HUES48 (cell line): ENCODE measurements at regions not wholly inside any gene's neighbourhood (a gene's known extent, or its start where the extent isn't known, plus 50 kb on each side); places are given as distances from the start of the nearest gene placed in this dataset.
"Not testable (repeated sequence)": the region's sequence is repeated elsewhere in the genome, so short reads cannot be mapped to it uniquely, and the experiment has no call there.

Source experiments
- H3K27ac ChIP-seq: one replicate; pipeline ENCODE4 v1.7.0; 2013; ENCODE audit warnings: low read depth, low read length, inconsistent platforms
- H3K27me3 ChIP-seq: 2 replicates; pipeline ENCODE4 v1.6.1; 2013; ENCODE audit warnings: mild to moderate bottlenecking, low read length; ENCODE audit not compliant: control insufficient read depth, insufficient read depth
- H3K36me3 ChIP-seq: 2 replicates; pipeline ENCODE4 v1.6.1; 2013; ENCODE audit warnings: low read length; ENCODE audit not compliant: control insufficient read depth, insufficient read depth
- H3K4me1 ChIP-seq: 2 replicates; pipeline ENCODE4 v1.6.1; 2013; ENCODE audit warnings: mild to moderate bottlenecking, low read length; ENCODE audit not compliant: control insufficient read depth, insufficient read depth
- H3K4me3 ChIP-seq: 2 replicates; pipeline ENCODE4 v1.5.1; 2013; ENCODE audit warnings: mild to moderate bottlenecking, low read depth, low read length
- H3K9ac ChIP-seq: 2 replicates; pipeline ENCODE4 v1.6.1; 2013; ENCODE audit warnings: mild to moderate bottlenecking, low read depth, low read length, moderate library complexity
- H3K9me3 ChIP-seq: 2 replicates; pipeline ENCODE4 v1.6.1; 2013; ENCODE audit warnings: low read length; ENCODE audit not compliant: control insufficient read depth, insufficient read depth

GRCh38 chr5:89823046-89823445 lies 586.5 kb downstream of the CETN3 start:
- H3K4me3 ChIP-seq = no peak overlapping the region
- no peaks in the 10 kb centered on the region for H3K4me1 ChIP-seq
- H3K27me3 ChIP-seq = no peaks in the 10 kb centered on the region
- H3K36me3 ChIP-seq = no peaks in the 10 kb centered on the region
- no peak overlapping the region for H3K9ac ChIP-seq
- H3K27ac ChIP-seq = no peak overlapping the region
- no peaks in the 10 kb centered on the region for H3K9me3 ChIP-seq

GRCh38 chr5:89817841-89818240 lies 591.7 kb downstream of the CETN3 start:
- Histone ChIP-seq H3K9me3 (no peaks in the 10 kb centered on the region), H3K4me1 (no peaks in the 10 kb centered on the region), H3K36me3 (no peaks in the 10 kb centered on the region)

DNA sequence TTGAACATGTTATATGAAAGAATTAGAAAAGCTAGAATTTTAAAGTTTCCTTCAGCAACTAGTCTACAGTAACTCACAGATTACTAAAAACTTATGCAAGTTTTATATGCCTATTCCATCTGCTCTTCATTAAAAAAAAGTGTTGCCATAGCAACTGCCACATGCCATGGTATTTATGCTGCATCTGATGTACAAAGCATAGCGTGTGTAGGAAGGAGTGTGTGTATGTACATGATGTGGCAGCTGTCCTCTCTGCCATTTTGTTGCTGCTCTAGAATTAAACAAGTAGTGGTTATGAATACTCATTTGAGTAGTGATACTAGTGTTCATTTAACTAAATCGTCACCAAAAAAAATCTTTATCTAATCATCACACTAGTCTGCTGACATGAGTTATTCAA lies 593.5 kb downstream of the CETN3 start:
- Histone ChIP-seq H3K9ac (no peak overlapping the region), H3K4me1 (no peaks in the 10 kb centered on the region), H3K36me3 (no peaks in the 10 kb centered on the region), H3K27me3 (no peaks in the 10 kb centered on the region), H3K27ac (no peak overlapping the region), H3K9me3 (no peaks in the 10 kb centered on the region), H3K4me3 (no peak overlapping the region)

More at GRCh38 chr5:89817841-89818240, 591.7 kb downstream of the CETN3 start:
- Histone ChIP-seq H3K9ac (no peak overlapping the region), H3K27me3 (no peaks in the 10 kb centered on the region), H3K4me3 (no peak overlapping the region), H3K27ac (no peak overlapping the region)

DNA sequence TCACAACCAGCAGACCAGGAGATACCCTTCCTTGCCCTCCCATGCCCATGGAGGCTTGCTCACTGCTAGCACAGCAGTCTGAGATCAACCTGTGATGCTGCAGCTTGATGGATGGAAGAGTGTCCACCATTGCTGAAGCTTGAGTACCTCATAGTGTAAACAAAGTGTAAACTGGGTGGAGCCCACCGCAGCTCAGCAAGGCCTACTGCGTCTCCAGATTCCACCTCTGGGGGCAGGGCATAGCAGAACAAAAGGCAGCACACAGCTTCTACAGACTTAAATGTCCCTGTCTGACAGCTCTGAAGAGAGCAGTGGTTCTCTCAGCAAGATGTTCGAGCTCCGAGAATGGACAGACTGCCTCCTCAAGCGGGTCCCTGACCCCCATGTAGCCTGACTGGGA lies 608.8 kb downstream of the CETN3 start:
- H3K4me3 ChIP-seq, H3K9ac ChIP-seq, H3K36me3 ChIP-seq, H3K27me3 ChIP-seq, H3K9me3 ChIP-seq, H3K4me1 ChIP-seq, H3K27ac ChIP-seq: not testable (repeated sequence)

GRCh38 chr5:89794504-89794903 lies 615.1 kb downstream of the CETN3 start:
- H3K27ac ChIP-seq, H3K9me3 ChIP-seq, H3K9ac ChIP-seq: not testable (repeated sequence)

DNA sequence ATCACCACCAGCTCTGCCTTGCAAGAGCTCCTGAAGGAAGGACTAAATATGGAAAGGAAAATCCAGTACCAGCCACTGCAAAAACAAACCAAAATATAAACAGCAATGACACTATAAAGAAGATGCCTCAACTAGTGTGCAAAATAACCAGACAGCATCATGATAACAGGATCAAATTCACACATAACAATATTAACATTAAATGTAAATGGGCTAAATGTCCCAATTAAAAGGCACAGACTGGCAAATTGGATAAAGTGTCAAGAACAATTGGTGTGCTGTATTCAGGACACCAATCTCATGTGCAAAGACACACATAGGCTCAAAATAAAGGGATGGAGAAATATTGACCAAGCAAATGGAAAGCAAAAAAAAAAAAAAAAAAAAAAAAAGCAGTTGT lies 629.8 kb downstream of the CETN3 start:
- H3K4me3 ChIP-seq, H3K9me3 ChIP-seq, H3K27me3 ChIP-seq, H3K9ac ChIP-seq, H3K36me3 ChIP-seq, H3K4me1 ChIP-seq, H3K27ac ChIP-seq: not testable (repeated sequence)

More at GRCh38 chr5:89794504-89794903, 615.1 kb downstream of the CETN3 start:
- H3K36me3 ChIP-seq, H3K4me3 ChIP-seq, H3K4me1 ChIP-seq, H3K27me3 ChIP-seq: not testable (repeated sequence)

GRCh38 chr5:89777758-89778157 lies 631.8 kb downstream of the CETN3 start:
- Histone ChIP-seq H3K36me3 (no peaks in the 10 kb centered on the region), H3K4me3 (no peak overlapping the region), H3K9me3 (peaks cover 5% of the 10 kb centered on the region; the same call in 1 of the 2 replicates), H3K27ac (no peak overlapping the region), H3K27me3 (no peaks in the 10 kb centered on the region), H3K9ac (no peak overlapping the region), H3K4me1 (no peaks in the 10 kb centered on the region)

DNA sequence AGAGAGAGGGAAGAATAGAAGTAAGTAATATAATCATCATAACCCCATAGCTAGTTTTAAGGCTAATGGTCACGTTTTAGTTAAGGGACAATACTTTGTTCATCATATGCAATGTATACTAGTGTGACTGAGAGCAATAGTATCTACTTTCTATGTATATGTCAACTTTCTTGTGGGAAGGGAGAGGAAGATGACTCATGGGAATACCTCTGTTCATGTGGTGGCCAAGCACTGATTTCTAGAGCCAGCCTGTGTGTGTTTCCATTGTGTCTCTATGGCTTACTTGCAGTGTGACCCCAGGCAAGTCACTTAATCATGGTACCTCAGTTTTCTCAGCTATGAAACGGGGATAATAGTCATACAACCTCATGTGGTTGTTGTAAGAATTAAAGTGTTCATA lies 639.6 kb downstream of the CETN3 start:
- no peaks in the 10 kb centered on the region for H3K36me3 ChIP-seq

GRCh38 chr5:89759802-89760201 lies 649.8 kb downstream of the CETN3 start:
- H3K36me3 ChIP-seq = no peaks in the 10 kb centered on the region

More for the DNA sequence above, 639.6 kb downstream of the CETN3 start:
- Histone ChIP-seq H3K27ac (no peak overlapping the region), H3K27me3 (no peaks in the 10 kb centered on the region), H3K9ac (no peak overlapping the region), H3K4me1 (no peaks in the 10 kb centered on the region), H3K4me3 (no peak overlapping the region), H3K9me3 (no peaks in the 10 kb centered on the region)

GRCh38 chr5:89758146-89758545 lies 651.4 kb downstream of the CETN3 start:
- no peaks in the 10 kb centered on the region for H3K27me3 ChIP-seq

More at GRCh38 chr5:89759802-89760201, 649.8 kb downstream of the CETN3 start:
- no peaks in the 10 kb centered on the region for H3K4me1 ChIP-seq
- H3K9me3 ChIP-seq = no peaks in the 10 kb centered on the region
- H3K27me3 ChIP-seq = no peaks in the 10 kb centered on the region
- no peak overlapping the region for H3K9ac ChIP-seq
- H3K27ac ChIP-seq = no peak overlapping the region
- H3K4me3 ChIP-seq = no peak overlapping the region

GRCh38 chr5:89756955-89757354 lies 652.6 kb downstream of the CETN3 start:
- Histone ChIP-seq H3K27ac (no peak overlapping the region), H3K4me1 (no peaks in the 10 kb centered on the region), H3K4me3 (no peak overlapping the region), H3K9me3 (no peaks in the 10 kb centered on the region), H3K9ac (no peak overlapping the region), H3K27me3 (no peaks in the 10 kb centered on the region), H3K36me3 (no peaks in the 10 kb centered on the region)

More at GRCh38 chr5:89758146-89758545, 651.4 kb downstream of the CETN3 start:
- Histone ChIP-seq H3K4me3 (no peak overlapping the region), H3K9ac (no peak overlapping the region), H3K9me3 (no peaks in the 10 kb centered on the region), H3K4me1 (no peaks in the 10 kb centered on the region), H3K36me3 (no peaks in the 10 kb centered on the region), H3K27ac (no peak overlapping the region)

DNA sequence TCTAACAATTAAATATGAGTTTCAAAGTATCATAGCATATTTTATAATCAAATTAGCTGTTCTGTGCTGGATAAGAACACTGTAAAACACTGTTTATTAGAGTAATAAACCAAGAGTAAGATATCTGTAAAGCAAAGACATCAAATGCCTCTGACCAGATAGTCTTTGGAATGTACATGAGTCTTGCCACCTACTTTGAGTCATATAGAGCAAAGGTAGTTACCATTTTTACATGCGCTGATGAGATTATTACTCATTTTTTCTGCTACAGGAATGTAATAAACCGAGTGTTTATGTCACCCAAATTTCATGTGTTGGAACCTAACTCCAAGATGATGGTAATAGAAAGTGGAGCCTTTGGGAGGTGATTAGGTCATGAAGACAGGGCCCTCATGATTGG lies 654.5 kb downstream of the CETN3 start:
- Histone ChIP-seq H3K27me3 (no peaks in the 10 kb centered on the region), H3K4me1 (no peaks in the 10 kb centered on the region), H3K9ac (no peak overlapping the region), H3K36me3 (no peaks in the 10 kb centered on the region), H3K4me3 (no peak overlapping the region), H3K9me3 (no peaks in the 10 kb centered on the region), H3K27ac (no peak overlapping the region)
